ENCODE measurements at regions not wholly inside any gene's neighbourhood (a gene's known extent, or its start where the extent isn't known, plus 50 kb on each side); places are given as distances from the start of the nearest gene placed in this dataset.

DNA sequence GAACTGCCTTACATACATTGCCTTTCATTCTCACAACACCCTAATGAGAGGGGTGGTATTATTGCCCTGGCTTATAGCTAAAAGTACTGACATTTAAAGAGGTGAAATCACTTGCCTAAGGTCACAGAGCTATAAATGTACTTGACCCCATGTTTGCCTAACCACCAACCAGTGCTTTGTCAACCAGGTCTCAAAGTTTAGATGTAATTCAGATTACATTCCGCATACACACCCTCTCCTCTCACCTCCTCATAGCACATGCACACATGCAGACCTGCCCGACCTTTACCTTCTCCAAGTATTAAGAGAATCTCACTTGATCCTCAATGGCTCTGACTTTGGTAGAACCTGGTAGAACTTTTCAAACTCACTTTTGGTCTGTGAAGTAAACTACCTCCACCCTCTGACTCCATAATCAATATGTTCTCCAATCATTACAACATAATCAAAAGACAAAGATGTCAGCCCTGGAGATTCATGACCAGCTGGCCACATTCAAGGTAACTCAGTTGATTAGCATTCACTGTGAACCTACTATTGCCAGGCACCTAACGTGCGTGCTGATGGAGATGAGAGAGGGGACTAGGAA is 63.2 kb upstream of the HES1 start:
- WGBS, 2 donors, result 78 to 88% methylated on average over 4 of the region's 4 CpGs
- no peak for DNase-seq (ENCODE audit: low spot score in 2 of 2)
- TF ChIP-seq POLR2A (IDR thresholded peaks at IDR 0.05) (no peak), CTCF (IDR thresholded peaks at IDR 0.05) (no peak)
- intact Hi-C loops (cut with DNase I; ENCODE audit: low total_unique reads), result no loop called here
- H3K4me3 ChIP-seq (ENCODE audit: low read depth, poor library complexity, severe bottlenecking), result no peak overlapping the region

GRCh38 chr3:194073926-194074325 is 62.0 kb upstream of the HES1 start:
- TF ChIP-seq CTCF (IDR thresholded peaks at IDR 0.05) (no peak), POLR2A (IDR thresholded peaks at IDR 0.05) (no peak)
- intact Hi-C loops (cut with DNase I; ENCODE audit: low total_unique reads), result no loop called here
- WGBS, 2 donors, result 81 to 85% methylated on average over 1 of the region's 1 CpG
- DNase-seq (ENCODE audit: low spot score in 2 of 2), result no peak
- H3K4me3 ChIP-seq (ENCODE audit: low read depth, poor library complexity, severe bottlenecking), result no peak overlapping the region

DNA sequence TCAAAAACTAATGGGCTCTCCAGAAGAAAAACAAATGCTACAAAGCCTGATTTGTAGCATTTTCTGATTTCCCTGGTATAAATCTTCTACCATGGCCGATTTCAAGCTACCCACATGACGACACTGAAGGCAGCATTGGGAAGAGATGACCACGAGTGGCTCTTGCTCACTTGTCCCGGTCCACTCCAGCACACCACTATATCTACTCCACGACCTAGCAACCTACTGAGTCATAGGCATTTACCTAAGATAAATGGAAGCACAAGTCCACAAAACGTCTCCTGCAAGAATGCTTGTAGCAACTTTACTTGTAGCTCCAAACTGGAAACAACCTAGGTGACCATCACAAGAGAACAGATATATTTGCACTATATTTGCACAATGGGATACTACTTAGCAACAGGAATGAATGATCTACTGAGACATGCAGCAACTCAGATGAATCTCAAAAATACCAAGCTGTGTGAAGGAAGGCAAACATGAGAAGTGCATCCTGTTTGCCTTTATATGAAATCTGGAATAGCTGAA is 60.8 kb upstream of the HES1 start:
- WGBS, 2 donors, result 80 to 86% methylated on average over 6 of the region's 6 CpGs
- no peak for TF ChIP-seq CTCF (IDR thresholded peaks at IDR 0.05)
- TF ChIP-seq POLR2A (IDR thresholded peaks at IDR 0.05), result no peak
- H3K4me3 ChIP-seq (ENCODE audit: low read depth, poor library complexity, severe bottlenecking), result no peak overlapping the region
- intact Hi-C loops (cut with DNase I; ENCODE audit: low total_unique reads), result no loop called here
- peak in 1 of 2 donors; percentile 26 for DNase-seq (ENCODE audit: low spot score in 2 of 2)

DNA sequence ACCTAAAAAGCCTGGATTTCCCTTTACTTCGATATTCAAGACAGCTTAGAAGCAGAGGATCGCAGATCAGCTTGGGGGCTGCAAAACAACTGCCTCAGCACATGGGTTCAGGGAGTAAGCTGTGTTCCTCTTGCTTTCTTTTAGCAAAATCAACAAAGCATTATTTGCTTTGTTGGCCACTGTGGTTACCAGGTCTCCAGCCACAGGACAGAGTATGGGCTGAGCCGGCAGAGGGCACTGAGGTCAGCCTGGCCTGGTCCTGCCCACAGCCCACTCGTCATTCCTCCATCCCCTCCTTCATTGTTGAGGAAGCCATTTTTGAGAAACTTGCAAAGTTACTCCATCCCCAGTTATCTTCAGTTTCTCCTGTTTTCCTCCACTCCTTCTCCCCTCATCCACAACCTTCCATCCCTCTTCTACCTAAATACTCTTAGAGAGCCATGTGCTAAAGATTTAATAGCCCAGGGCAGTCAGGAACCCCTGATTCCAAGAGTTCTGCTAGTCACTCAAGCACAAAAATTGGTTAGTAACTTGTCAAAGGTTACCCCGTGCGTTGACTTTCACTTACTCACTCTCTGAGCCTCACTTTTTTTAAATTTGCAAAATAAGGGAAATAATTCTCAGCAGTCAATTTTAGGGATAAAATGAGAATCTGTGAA is 60.0 kb upstream of the HES1 start:
- TF ChIP-seq CTCF (IDR thresholded peaks at IDR 0.05), result no peak
- TF ChIP-seq POLR2A (IDR thresholded peaks at IDR 0.05), result no peak
- no peak overlapping the region for H3K4me3 ChIP-seq (ENCODE audit: low read depth, poor library complexity, severe bottlenecking)
- peak in 1 of 2 donors; percentile 45 for DNase-seq (ENCODE audit: low spot score in 2 of 2)
- intact Hi-C loops (cut with DNase I; ENCODE audit: low total_unique reads), result no loop called here
- 82 to 86% methylated on average over 6 of the region's 6 CpGs for WGBS, 2 donors

- intact Hi-C loops (cut with DNase I; ENCODE audit: low total_unique reads), result no loop called here
- DNase-seq (ENCODE audit: low spot score in 2 of 2), result peak in 1 of 2 donors; percentile 31
- no peak overlapping the region for H3K4me3 ChIP-seq (ENCODE audit: low read depth, poor library complexity, severe bottlenecking)
- 83% methylated on average over 7 of the region's 7 CpGs for WGBS, 2 donors
- TF ChIP-seq POLR2A (IDR thresholded peaks at IDR 0.05) (no peak), CTCF (IDR thresholded peaks at IDR 0.05) (no peak)
Observed at GRCh38 chr3:194076475-194076874, 59.5 kb upstream of the HES1 start.

All from lower leg skin (tissue), 4 donors.